ENCODE measurements at regions not wholly inside any gene's neighbourhood (a gene's known extent, or its start where the extent isn't known, plus 50 kb on each side); places are given as distances from the start of the nearest gene placed in this dataset.

DNA sequence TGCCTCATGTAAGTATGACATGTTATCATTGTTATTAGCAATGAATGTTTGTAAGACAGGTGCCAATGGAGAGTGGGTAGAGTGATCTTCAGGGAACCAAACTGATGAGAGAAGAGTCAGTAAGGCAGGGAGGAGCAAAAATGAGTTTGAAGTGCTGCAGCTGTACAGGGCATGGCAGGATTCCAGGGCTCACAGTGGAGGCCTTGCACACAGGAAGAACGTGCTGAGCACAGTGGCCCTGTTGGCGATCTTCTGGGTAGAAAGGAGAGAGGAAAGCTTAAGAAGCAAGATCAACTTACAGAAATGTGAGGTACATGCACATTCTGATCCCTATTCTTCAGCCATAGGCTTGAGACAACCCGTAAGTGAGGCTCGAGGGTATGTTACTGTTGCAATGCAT lies 219.3 kb upstream of the TMEM45B start:
- H3K4me2 ChIP-seq (ENCODE audit: insufficient read depth, low read length) = no peak overlapping the region
- TF ChIP-seq EZH2 (IDR thresholded peaks at IDR 0.05; ENCODE audit: borderline replicate concordance, low read depth, low read length, severe bottlenecking) = no peak
- TF ChIP-seq, protein P1, sequence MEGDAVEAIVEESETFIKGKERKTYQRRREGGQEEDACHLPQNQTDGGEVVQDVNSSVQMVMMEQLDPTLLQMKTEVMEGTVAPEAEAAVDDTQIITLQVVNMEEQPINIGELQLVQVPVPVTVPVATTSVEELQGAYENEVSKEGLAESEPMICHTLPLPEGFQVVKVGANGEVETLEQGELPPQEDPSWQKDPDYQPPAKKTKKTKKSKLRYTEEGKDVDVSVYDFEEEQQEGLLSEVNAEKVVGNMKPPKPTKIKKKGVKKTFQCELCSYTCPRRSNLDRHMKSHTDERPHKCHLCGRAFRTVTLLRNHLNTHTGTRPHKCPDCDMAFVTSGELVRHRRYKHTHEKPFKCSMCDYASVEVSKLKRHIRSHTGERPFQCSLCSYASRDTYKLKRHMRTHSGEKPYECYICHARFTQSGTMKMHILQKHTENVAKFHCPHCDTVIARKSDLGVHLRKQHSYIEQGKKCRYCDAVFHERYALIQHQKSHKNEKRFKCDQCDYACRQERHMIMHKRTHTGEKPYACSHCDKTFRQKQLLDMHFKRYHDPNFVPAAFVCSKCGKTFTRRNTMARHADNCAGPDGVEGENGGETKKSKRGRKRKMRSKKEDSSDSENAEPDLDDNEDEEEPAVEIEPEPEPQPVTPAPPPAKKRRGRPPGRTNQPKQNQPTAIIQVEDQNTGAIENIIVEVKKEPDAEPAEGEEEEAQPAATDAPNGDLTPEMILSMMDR (IDR thresholded peaks at IDR 0.05; ENCODE audit: borderline replicate concordance, extremely low read depth, low read length, poor library complexity, severe bottlenecking) = no peak
- ATAC-seq (ENCODE audit: insufficient read depth, low read depth) (no peak), DNase-seq (no peak)
- H3K27ac ChIP-seq (ENCODE audit: low read length) = no peak overlapping the region
- H3K27me3 ChIP-seq (ENCODE audit: insufficient read depth, low read length, poor library complexity) = peaks cover 18% of the 10 kb centered on the region
- no peak overlapping the region for H2AFZ ChIP-seq (ENCODE audit: low read depth, low read length)
- H4K20me1 ChIP-seq (ENCODE audit: insufficient read depth, low read length) = no peaks in the 10 kb centered on the region
- no peaks in the 10 kb centered on the region for H3K9me3 ChIP-seq (ENCODE audit: insufficient read depth, low read length, severe bottlenecking)
- H3K36me3 ChIP-seq (ENCODE audit: insufficient read depth, low read length) = no peaks in the 10 kb centered on the region
- H3K9ac ChIP-seq (ENCODE audit: low read depth, low read length) = no peak overlapping the region
- no peaks in the 10 kb centered on the region for H3K4me1 ChIP-seq (ENCODE audit: insufficient read depth, low read length)
- no peaks in the 10 kb centered on the region for H3K79me2 ChIP-seq (ENCODE audit: insufficient read depth, low read length)
- no peak overlapping the region for H3K4me3 ChIP-seq (ENCODE audit: low read depth in 1 of 2, low read length in 2 of 2)

DNA sequence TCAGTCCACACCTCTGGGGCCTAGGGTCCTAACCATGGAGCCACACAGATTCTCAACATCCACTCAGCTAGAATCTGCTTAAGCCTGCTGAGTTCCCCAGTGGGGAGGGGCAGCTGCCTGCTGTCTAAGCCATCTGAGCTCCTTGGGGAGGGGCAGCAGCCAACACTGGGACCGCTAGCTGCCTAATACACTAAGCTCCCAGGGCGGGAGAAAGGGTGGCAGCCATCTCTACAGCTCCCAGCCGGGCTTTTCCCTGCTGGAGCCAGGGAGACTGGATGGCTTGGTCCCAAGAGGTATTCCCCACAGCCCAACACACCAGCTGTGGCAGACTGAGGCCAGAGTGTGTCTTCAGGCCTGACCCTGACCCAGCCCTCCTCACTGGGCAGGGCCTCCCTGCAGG lies 217.3 kb upstream of the TMEM45B start:
- Histone ChIP-seq H3K27ac (ENCODE audit: low read length) (no peak overlapping the region), H3K4me1 (ENCODE audit: insufficient read depth, low read length) (no peaks in the 10 kb centered on the region), H3K36me3 (ENCODE audit: insufficient read depth, low read length) (no peaks in the 10 kb centered on the region), H3K79me2 (ENCODE audit: insufficient read depth, low read length) (no peaks in the 10 kb centered on the region), H3K9me3 (ENCODE audit: insufficient read depth, low read length, severe bottlenecking) (no peaks in the 10 kb centered on the region), H4K20me1 (ENCODE audit: insufficient read depth, low read length) (no peaks in the 10 kb centered on the region), H3K27me3 (ENCODE audit: insufficient read depth, low read length, poor library complexity) (peaks cover 4% of the 10 kb centered on the region), H3K9ac (ENCODE audit: low read depth, low read length) (no peak overlapping the region), H3K4me2 (ENCODE audit: insufficient read depth, low read length) (no peak overlapping the region), H3K4me3 (ENCODE audit: low read depth in 1 of 2, low read length in 2 of 2) (no peak overlapping the region), H2AFZ (ENCODE audit: low read depth, low read length) (no peak overlapping the region)
- no peak for ATAC-seq (ENCODE audit: insufficient read depth, low read depth)
- no peak for DNase-seq
- TF ChIP-seq, protein P1 (IDR thresholded peaks at IDR 0.05; ENCODE audit: borderline replicate concordance, extremely low read depth, low read length, poor library complexity, severe bottlenecking) = no peak
- no peak for TF ChIP-seq EZH2 (IDR thresholded peaks at IDR 0.05; ENCODE audit: borderline replicate concordance, low read depth, low read length, severe bottlenecking)

DNA sequence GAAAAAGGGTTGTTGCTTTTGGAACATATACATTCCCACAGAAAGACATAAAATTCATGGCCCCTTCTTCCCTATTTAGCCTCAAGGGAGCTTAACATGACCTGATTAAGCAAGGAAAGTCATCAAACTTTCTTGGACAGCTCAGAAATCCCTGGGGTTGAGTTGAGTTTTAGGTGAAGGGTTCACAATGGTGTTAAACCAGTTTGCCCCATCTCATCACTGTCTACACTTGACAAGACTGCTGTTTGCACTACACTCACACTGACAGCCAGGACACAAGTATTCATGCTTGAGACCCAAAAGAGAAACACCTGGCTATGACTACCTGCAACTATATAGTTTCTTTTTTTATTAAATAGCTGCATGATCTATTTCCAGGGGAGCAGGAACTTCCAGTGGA lies 209.8 kb upstream of the TMEM45B start:
- TF ChIP-seq, protein P1 (IDR thresholded peaks at IDR 0.05; ENCODE audit: borderline replicate concordance, extremely low read depth, low read length, poor library complexity, severe bottlenecking) = no peak
- no peak for TF ChIP-seq EZH2 (IDR thresholded peaks at IDR 0.05; ENCODE audit: borderline replicate concordance, low read depth, low read length, severe bottlenecking)
- DNase-seq = no peak

DNA sequence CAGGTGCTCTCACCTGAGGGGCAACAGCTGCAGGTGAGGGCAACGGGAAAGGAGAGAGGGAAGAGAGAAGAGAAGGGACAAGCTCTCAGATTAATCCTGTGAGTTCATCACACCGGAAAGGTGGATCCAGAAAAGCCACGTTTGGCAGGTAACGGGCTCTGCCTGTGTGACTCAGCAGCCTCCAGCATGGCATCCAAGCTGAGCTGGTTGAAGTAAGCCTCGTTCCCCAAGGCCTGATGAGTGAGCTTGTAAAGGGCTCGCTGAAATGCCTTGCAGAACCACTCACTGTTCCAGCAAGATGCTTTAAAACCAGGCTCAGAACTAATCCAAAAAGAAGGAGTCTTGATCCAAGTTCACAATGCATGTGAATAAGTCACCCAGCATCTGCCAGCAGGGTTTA lies 206.9 kb upstream of the TMEM45B start:
- no peaks in the 10 kb centered on the region for H3K4me1 ChIP-seq (ENCODE audit: insufficient read depth, low read length)
- no peak overlapping the region for H3K4me2 ChIP-seq (ENCODE audit: insufficient read depth, low read length)
- no peaks in the 10 kb centered on the region for H3K36me3 ChIP-seq (ENCODE audit: insufficient read depth, low read length)
- TF ChIP-seq, protein P1 (IDR thresholded peaks at IDR 0.05; ENCODE audit: borderline replicate concordance, extremely low read depth, low read length, poor library complexity, severe bottlenecking) = no peak
- TF ChIP-seq EZH2 (IDR thresholded peaks at IDR 0.05; ENCODE audit: borderline replicate concordance, low read depth, low read length, severe bottlenecking) = no peak
- no peak overlapping the region for H3K27ac ChIP-seq (ENCODE audit: low read length)
- no peaks in the 10 kb centered on the region for H3K9me3 ChIP-seq (ENCODE audit: insufficient read depth, low read length, severe bottlenecking)
- ATAC-seq (ENCODE audit: insufficient read depth, low read depth) (no peak), DNase-seq (no peak)
- no peak overlapping the region for H3K9ac ChIP-seq (ENCODE audit: low read depth, low read length)
- no peaks in the 10 kb centered on the region for H4K20me1 ChIP-seq (ENCODE audit: insufficient read depth, low read length)
- H3K4me3 ChIP-seq (ENCODE audit: low read depth in 1 of 2, low read length in 2 of 2) = no peak overlapping the region
- H3K27me3 ChIP-seq (ENCODE audit: insufficient read depth, low read length, poor library complexity) = peaks cover 5% of the 10 kb centered on the region
- no peaks in the 10 kb centered on the region for H3K79me2 ChIP-seq (ENCODE audit: insufficient read depth, low read length)
- no peak overlapping the region for H2AFZ ChIP-seq (ENCODE audit: low read depth, low read length)

More for the DNA sequence above, 209.8 kb upstream of the TMEM45B start:
- Histone ChIP-seq H3K4me1 (ENCODE audit: insufficient read depth, low read length) (no peaks in the 10 kb centered on the region), H3K27me3 (ENCODE audit: insufficient read depth, low read length, poor library complexity) (no peaks in the 10 kb centered on the region), H3K4me3 (ENCODE audit: low read depth in 1 of 2, low read length in 2 of 2) (no peak overlapping the region), H3K4me2 (ENCODE audit: insufficient read depth, low read length) (no peak overlapping the region), H3K27ac (ENCODE audit: low read length) (no peak overlapping the region), H2AFZ (ENCODE audit: low read depth, low read length) (no peak overlapping the region), H3K9ac (ENCODE audit: low read depth, low read length) (no peak overlapping the region), H3K79me2 (ENCODE audit: insufficient read depth, low read length) (no peaks in the 10 kb centered on the region), H3K36me3 (ENCODE audit: insufficient read depth, low read length) (no peaks in the 10 kb centered on the region), H4K20me1 (ENCODE audit: insufficient read depth, low read length) (no peaks in the 10 kb centered on the region), H3K9me3 (ENCODE audit: insufficient read depth, low read length, severe bottlenecking) (no peaks in the 10 kb centered on the region)
- ATAC-seq (ENCODE audit: insufficient read depth, low read depth) = no peak

Measured in DND-41 (cell line).